HL-60 (cell line): ENCODE measurements at regions not wholly inside any gene's neighbourhood (a gene's known extent, or its start where the extent isn't known, plus 50 kb on each side); places are given as distances from the start of the nearest gene placed in this dataset.
"Not testable (repeated sequence)": the region's sequence is repeated elsewhere in the genome, so short reads cannot be mapped to it uniquely, and the experiment has no call there.

ENCODE experiments used
- GABPA ChIP-seq: IDR thresholded peaks from 2 replicates; pipeline ENCODE4 v1.6.1; 2012; ENCODE audit warnings: low read depth
- POLR2AphosphoS5 ChIP-seq: IDR thresholded peaks from 2 replicates; pipeline ENCODE4 v1.6.1; 2012; ENCODE audit warnings: low read depth
- TF ChIP-seq, protein P1 (sequence below): IDR thresholded peaks from 2 replicates; pipeline ENCODE4 v1.6.1; 2012; ENCODE audit warnings: low read depth; ENCODE audit not compliant: insufficient replicate concordance
- TF ChIP-seq, protein P2 (sequence below): IDR thresholded peaks from one replicate; pipeline ENCODE4 v1.5.1; 2011; ENCODE audit warnings: low read length, control low read depth, inconsistent platforms; ENCODE audit not compliant: insufficient read depth

DNA sequence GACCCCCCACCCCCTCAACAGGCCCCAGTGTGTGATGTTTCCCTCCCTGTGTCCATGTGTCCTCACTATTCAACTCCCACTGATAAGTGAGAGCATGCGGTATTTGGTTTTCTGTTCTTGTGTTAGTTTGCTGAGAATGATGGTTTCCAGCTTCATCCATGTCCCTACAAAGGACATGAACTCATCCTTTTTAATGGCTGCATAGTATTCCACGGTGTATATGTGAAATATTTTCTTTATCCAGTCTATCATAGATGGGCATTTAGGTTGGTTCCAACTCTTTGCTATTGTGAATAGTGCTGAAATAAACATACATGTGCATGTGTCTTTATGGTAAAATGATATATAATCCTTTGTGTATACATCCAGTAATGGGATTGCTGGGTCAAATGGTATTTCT is 130.8 kb upstream of the FOXG1 start:
- TF ChIP-seq, protein P1, sequence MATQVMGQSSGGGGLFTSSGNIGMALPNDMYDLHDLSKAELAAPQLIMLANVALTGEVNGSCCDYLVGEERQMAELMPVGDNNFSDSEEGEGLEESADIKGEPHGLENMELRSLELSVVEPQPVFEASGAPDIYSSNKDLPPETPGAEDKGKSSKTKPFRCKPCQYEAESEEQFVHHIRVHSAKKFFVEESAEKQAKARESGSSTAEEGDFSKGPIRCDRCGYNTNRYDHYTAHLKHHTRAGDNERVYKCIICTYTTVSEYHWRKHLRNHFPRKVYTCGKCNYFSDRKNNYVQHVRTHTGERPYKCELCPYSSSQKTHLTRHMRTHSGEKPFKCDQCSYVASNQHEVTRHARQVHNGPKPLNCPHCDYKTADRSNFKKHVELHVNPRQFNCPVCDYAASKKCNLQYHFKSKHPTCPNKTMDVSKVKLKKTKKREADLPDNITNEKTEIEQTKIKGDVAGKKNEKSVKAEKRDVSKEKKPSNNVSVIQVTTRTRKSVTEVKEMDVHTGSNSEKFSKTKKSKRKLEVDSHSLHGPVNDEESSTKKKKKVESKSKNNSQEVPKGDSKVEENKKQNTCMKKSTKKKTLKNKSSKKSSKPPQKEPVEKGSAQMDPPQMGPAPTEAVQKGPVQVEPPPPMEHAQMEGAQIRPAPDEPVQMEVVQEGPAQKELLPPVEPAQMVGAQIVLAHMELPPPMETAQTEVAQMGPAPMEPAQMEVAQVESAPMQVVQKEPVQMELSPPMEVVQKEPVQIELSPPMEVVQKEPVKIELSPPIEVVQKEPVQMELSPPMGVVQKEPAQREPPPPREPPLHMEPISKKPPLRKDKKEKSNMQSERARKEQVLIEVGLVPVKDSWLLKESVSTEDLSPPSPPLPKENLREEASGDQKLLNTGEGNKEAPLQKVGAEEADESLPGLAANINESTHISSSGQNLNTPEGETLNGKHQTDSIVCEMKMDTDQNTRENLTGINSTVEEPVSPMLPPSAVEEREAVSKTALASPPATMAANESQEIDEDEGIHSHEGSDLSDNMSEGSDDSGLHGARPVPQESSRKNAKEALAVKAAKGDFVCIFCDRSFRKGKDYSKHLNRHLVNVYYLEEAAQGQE: not testable (repeated sequence)
- TF ChIP-seq, protein P2, sequence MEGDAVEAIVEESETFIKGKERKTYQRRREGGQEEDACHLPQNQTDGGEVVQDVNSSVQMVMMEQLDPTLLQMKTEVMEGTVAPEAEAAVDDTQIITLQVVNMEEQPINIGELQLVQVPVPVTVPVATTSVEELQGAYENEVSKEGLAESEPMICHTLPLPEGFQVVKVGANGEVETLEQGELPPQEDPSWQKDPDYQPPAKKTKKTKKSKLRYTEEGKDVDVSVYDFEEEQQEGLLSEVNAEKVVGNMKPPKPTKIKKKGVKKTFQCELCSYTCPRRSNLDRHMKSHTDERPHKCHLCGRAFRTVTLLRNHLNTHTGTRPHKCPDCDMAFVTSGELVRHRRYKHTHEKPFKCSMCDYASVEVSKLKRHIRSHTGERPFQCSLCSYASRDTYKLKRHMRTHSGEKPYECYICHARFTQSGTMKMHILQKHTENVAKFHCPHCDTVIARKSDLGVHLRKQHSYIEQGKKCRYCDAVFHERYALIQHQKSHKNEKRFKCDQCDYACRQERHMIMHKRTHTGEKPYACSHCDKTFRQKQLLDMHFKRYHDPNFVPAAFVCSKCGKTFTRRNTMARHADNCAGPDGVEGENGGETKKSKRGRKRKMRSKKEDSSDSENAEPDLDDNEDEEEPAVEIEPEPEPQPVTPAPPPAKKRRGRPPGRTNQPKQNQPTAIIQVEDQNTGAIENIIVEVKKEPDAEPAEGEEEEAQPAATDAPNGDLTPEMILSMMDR: not testable (repeated sequence)
- not testable (repeated sequence) for TF ChIP-seq GABPA, POLR2AphosphoS5
